GM23338 (cell line): ENCODE measurements at regions not wholly inside any gene's neighbourhood (a gene's known extent, or its start where the extent isn't known, plus 50 kb on each side); places are given as distances from the start of the nearest gene placed in this dataset.

Experiments used
- EZH2 ChIP-seq: fragments of 200-600 bp; sonication (generic); IDR thresholded peaks from one replicate; pipeline ENCODE4 v1.8.0; 2017; ENCODE audit warnings: antibody characterized with exemption, mild to moderate bottlenecking, low read depth; ENCODE audit not compliant: unreplicated experiment
- EZH2phosphoT487 ChIP-seq: fragments of 200-600 bp; sonication (generic); IDR thresholded peaks from one replicate; pipeline ENCODE4 v1.8.1; 2018; ENCODE audit warnings: antibody characterized with exemption; ENCODE audit not compliant: unreplicated experiment
- TF ChIP-seq, protein P1 (sequence below), 2 experiments: fragments of 200-600 bp in 1 of 2; sonication (generic) in 1 of 2; conservative IDR thresholded peaks; 2 replicates each; pipeline versions ENCODE4 v1.5.1 to v1.6.1; 2016 to 2017; ENCODE audit warnings: antibody characterized with exemption in 2 of 2, low read depth in 2 of 2, mild to moderate bottlenecking in 2 of 2, moderate library complexity in 1 of 2
- TF ChIP-seq, protein P2 (sequence below): IDR thresholded peaks from one replicate; pipeline ENCODE4 v1.6.1; 2018; ENCODE audit warnings: antibody characterized with exemption; ENCODE audit not compliant: unreplicated experiment

DNA sequence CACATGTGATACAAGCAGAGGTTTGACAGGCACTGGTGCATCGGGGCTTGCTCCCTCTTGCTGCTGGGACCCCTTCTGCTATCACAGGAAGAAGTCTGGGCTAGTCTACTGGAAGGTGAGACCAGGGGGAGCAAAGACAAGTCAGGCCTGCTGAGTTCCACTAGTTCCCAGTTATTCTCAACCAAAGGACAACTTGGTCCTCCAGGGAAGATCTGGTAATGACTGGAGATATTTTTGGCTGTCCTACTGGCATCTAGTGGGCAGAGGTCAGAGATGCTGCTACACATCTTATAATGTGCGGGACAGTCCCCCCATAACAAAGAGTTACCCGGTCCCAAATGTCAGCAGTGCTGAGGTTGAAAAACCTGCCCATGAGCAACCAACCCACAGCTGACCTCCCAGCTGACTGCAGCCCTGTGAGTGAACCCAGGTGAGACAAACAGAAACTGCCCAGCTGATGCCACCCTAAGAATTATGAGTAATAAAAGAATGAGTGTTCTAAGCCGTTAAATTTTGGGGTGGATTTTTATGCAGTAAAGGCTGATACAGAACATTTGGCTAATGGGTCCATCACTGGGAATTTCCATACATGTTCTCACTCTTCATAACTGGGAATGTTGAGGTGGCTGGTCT is 71.6 kb downstream of the NENF start:
- TF ChIP-seq, protein P1, sequence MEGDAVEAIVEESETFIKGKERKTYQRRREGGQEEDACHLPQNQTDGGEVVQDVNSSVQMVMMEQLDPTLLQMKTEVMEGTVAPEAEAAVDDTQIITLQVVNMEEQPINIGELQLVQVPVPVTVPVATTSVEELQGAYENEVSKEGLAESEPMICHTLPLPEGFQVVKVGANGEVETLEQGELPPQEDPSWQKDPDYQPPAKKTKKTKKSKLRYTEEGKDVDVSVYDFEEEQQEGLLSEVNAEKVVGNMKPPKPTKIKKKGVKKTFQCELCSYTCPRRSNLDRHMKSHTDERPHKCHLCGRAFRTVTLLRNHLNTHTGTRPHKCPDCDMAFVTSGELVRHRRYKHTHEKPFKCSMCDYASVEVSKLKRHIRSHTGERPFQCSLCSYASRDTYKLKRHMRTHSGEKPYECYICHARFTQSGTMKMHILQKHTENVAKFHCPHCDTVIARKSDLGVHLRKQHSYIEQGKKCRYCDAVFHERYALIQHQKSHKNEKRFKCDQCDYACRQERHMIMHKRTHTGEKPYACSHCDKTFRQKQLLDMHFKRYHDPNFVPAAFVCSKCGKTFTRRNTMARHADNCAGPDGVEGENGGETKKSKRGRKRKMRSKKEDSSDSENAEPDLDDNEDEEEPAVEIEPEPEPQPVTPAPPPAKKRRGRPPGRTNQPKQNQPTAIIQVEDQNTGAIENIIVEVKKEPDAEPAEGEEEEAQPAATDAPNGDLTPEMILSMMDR (conservative IDR thresholded peaks at IDR 0.05; ENCODE audit: low read depth in 2 of 2), result no peak
- TF ChIP-seq, protein P2, sequence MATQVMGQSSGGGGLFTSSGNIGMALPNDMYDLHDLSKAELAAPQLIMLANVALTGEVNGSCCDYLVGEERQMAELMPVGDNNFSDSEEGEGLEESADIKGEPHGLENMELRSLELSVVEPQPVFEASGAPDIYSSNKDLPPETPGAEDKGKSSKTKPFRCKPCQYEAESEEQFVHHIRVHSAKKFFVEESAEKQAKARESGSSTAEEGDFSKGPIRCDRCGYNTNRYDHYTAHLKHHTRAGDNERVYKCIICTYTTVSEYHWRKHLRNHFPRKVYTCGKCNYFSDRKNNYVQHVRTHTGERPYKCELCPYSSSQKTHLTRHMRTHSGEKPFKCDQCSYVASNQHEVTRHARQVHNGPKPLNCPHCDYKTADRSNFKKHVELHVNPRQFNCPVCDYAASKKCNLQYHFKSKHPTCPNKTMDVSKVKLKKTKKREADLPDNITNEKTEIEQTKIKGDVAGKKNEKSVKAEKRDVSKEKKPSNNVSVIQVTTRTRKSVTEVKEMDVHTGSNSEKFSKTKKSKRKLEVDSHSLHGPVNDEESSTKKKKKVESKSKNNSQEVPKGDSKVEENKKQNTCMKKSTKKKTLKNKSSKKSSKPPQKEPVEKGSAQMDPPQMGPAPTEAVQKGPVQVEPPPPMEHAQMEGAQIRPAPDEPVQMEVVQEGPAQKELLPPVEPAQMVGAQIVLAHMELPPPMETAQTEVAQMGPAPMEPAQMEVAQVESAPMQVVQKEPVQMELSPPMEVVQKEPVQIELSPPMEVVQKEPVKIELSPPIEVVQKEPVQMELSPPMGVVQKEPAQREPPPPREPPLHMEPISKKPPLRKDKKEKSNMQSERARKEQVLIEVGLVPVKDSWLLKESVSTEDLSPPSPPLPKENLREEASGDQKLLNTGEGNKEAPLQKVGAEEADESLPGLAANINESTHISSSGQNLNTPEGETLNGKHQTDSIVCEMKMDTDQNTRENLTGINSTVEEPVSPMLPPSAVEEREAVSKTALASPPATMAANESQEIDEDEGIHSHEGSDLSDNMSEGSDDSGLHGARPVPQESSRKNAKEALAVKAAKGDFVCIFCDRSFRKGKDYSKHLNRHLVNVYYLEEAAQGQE, result no peak
- TF ChIP-seq EZH2phosphoT487 (no peak), EZH2 (no peak)
